Peyer's patch (tissue), 4 donors: ENCODE measurements at regions not wholly inside any gene's neighbourhood (a gene's known extent, or its start where the extent isn't known, plus 50 kb on each side); places are given as distances from the start of the nearest gene placed in this dataset.

ENCODE experiments used
- CTCF ChIP-seq, 6 experiments: fragments of 450-650 bp in 4 of 6; fragments of 200-600 bp in 2 of 6; sonication (generic) in 1 of 6; IDR thresholded peaks; one replicate each; pipeline ENCODE4 v1.5.1; 2017 to 2019; ENCODE audit warnings: antibody characterized with exemption in 6 of 6, mild to moderate bottlenecking in 3 of 6, moderate library complexity in 1 of 6
- POLR2A ChIP-seq, 2 donors: fragments of 450-650 bp; IDR thresholded peaks; one replicate each; pipeline ENCODE4 v1.5.1; 2017; ENCODE audit warnings: antibody characterized with exemption in 2 of 2, mild to moderate bottlenecking in 2 of 2, moderate library complexity in 2 of 2

- TF ChIP-seq CTCF (IDR thresholded peaks at IDR 0.05) (no peak), POLR2A (IDR thresholded peaks at IDR 0.05) (no peak)
Observed at GRCh38 chrX:78573630-78574029, 85.5 kb downstream of the RTL3 start.
